ENCODE measurements at regions not wholly inside any gene's neighbourhood (a gene's known extent, or its start where the extent isn't known, plus 50 kb on each side); places are given as distances from the start of the nearest gene placed in this dataset.
"Not testable (repeated sequence)": the region's sequence is repeated elsewhere in the genome, so short reads cannot be mapped to it uniquely, and the experiment has no call there.

- H3K9ac ChIP-seq (ENCODE audit: low read depth, low read length): no peak overlapping the region
- 79% methylated on average over 6 of the region's 6 CpGs for WGBS
- H3K4me1 ChIP-seq (ENCODE audit: insufficient read depth, low read length): no peaks in the 10 kb centered on the region
- no peaks in the 10 kb centered on the region for H3K9me3 ChIP-seq (ENCODE audit: insufficient read depth, low read depth, low read length)
- H3K27ac ChIP-seq (ENCODE audit: low read depth, low read length): no peak overlapping the region
- H3K4me3 ChIP-seq (ENCODE audit: low read length): no peak overlapping the region
- H3K27me3 ChIP-seq (ENCODE audit: insufficient read depth, low read length): peaks cover 18% of the 10 kb centered on the region
- H3K36me3 ChIP-seq (ENCODE audit: insufficient read depth, low read length): no peaks in the 10 kb centered on the region
Observed at GRCh38 chr16:75805946-75806345, 79.7 kb upstream of the CPHXL start.

- Histone ChIP-seq H3K4me1 (ENCODE audit: insufficient read depth, low read length) (no peaks in the 10 kb centered on the region), H3K4me3 (ENCODE audit: low read length) (no peak overlapping the region), H3K9me3 (ENCODE audit: insufficient read depth, low read depth, low read length) (no peaks in the 10 kb centered on the region), H3K36me3 (ENCODE audit: insufficient read depth, low read length) (no peaks in the 10 kb centered on the region), H3K9ac (ENCODE audit: low read depth, low read length) (no peak overlapping the region), H3K27me3 (ENCODE audit: insufficient read depth, low read length) (peaks cover 20% of the 10 kb centered on the region), H3K27ac (ENCODE audit: low read depth, low read length) (no peak overlapping the region)
- 94% methylated on average over 9 of the region's 9 CpGs for WGBS
Observed at GRCh38 chr16:75806487-75806886, 80.2 kb upstream of the CPHXL start.

GRCh38 chr16:75810342-75810741 lies 84.1 kb upstream of the CPHXL start:
- 95% methylated on average over 3 of the region's 3 CpGs for WGBS
- H3K4me1 ChIP-seq (ENCODE audit: insufficient read depth, low read length): no peaks in the 10 kb centered on the region

GRCh38 chr16:75811020-75811634 lies 84.8 kb upstream of the CPHXL start:
- Histone ChIP-seq H3K4me1 (ENCODE audit: insufficient read depth, low read length) (no peaks in the 10 kb centered on the region), H3K36me3 (ENCODE audit: insufficient read depth, low read length) (no peaks in the 10 kb centered on the region), H3K27ac (ENCODE audit: low read depth, low read length) (no peak overlapping the region), H3K9ac (ENCODE audit: low read depth, low read length) (no peak overlapping the region), H3K4me3 (ENCODE audit: low read length) (no peak overlapping the region), H3K9me3 (ENCODE audit: insufficient read depth, low read depth, low read length) (no peaks in the 10 kb centered on the region), H3K27me3 (ENCODE audit: insufficient read depth, low read length) (peaks cover 11% of the 10 kb centered on the region)
- WGBS: 85% methylated on average over 9 of the region's 9 CpGs

More at GRCh38 chr16:75810342-75810741, 84.1 kb upstream of the CPHXL start:
- H3K9me3 ChIP-seq (ENCODE audit: insufficient read depth, low read depth, low read length): no peaks in the 10 kb centered on the region
- no peak overlapping the region for H3K27ac ChIP-seq (ENCODE audit: low read depth, low read length)
- no peaks in the 10 kb centered on the region for H3K36me3 ChIP-seq (ENCODE audit: insufficient read depth, low read length)
- no peak overlapping the region for H3K4me3 ChIP-seq (ENCODE audit: low read length)
- peaks cover 17% of the 10 kb centered on the region for H3K27me3 ChIP-seq (ENCODE audit: insufficient read depth, low read length)
- H3K9ac ChIP-seq (ENCODE audit: low read depth, low read length): no peak overlapping the region

GRCh38 chr16:75818491-75818890 lies 92.2 kb upstream of the CPHXL start:
- 0 out of 2 replicates have a peak, but pooled peaks cover 2% of the 10 kb centered on the region for H3K4me1 ChIP-seq (ENCODE audit: insufficient read depth, low read length)
- H3K4me3 ChIP-seq (ENCODE audit: low read length): no peak overlapping the region
- H3K9ac ChIP-seq (ENCODE audit: low read depth, low read length): no peak overlapping the region
- no peaks in the 10 kb centered on the region for H3K9me3 ChIP-seq (ENCODE audit: insufficient read depth, low read depth, low read length)
- 91% methylated on average over 2 of the region's 2 CpGs for WGBS
- no peaks in the 10 kb centered on the region for H3K36me3 ChIP-seq (ENCODE audit: insufficient read depth, low read length)
- no peak overlapping the region for H3K27ac ChIP-seq (ENCODE audit: low read depth, low read length)
- peaks cover 7% of the 10 kb centered on the region for H3K27me3 ChIP-seq (ENCODE audit: insufficient read depth, low read length)

GRCh38 chr16:75820672-75821071 lies 94.4 kb upstream of the CPHXL start:
- no peaks in the 10 kb centered on the region for H3K9me3 ChIP-seq (ENCODE audit: insufficient read depth, low read depth, low read length)
- no peaks in the 10 kb centered on the region for H3K36me3 ChIP-seq (ENCODE audit: insufficient read depth, low read length)
- WGBS: 87% methylated on average over 6 of the region's 6 CpGs
- H3K27me3 ChIP-seq (ENCODE audit: insufficient read depth, low read length): peaks cover 7% of the 10 kb centered on the region
- H3K4me1 ChIP-seq (ENCODE audit: insufficient read depth, low read length): 0 out of 2 replicates have a peak, but pooled peaks cover 2% of the 10 kb centered on the region
- H3K4me3 ChIP-seq (ENCODE audit: low read length): no peak overlapping the region
- H3K9ac ChIP-seq (ENCODE audit: low read depth, low read length): no peak overlapping the region
- H3K27ac ChIP-seq (ENCODE audit: low read depth, low read length): no peak overlapping the region

GRCh38 chr16:75821117-75821516 lies 94.8 kb upstream of the CPHXL start:
- Histone ChIP-seq H3K27me3 (ENCODE audit: insufficient read depth, low read length) (peaks cover 7% of the 10 kb centered on the region), H3K27ac (ENCODE audit: low read depth, low read length) (no peak overlapping the region), H3K4me1 (ENCODE audit: insufficient read depth, low read length) (0 out of 2 replicates have a peak, but pooled peaks cover 2% of the 10 kb centered on the region), H3K4me3 (ENCODE audit: low read length) (no peak overlapping the region), H3K9ac (ENCODE audit: low read depth, low read length) (no peak overlapping the region), H3K9me3 (ENCODE audit: insufficient read depth, low read depth, low read length) (no peaks in the 10 kb centered on the region), H3K36me3 (ENCODE audit: insufficient read depth, low read length) (no peaks in the 10 kb centered on the region)
- 84% methylated on average over 3 of the region's 3 CpGs for WGBS

GRCh38 chr16:75825750-75826149 lies 99.5 kb upstream of the CPHXL start:
- H3K27me3 ChIP-seq (ENCODE audit: insufficient read depth, low read length); H3K27ac ChIP-seq (ENCODE audit: low read depth, low read length); H3K36me3 ChIP-seq (ENCODE audit: insufficient read depth, low read length); H3K9ac ChIP-seq (ENCODE audit: low read depth, low read length); H3K4me3 ChIP-seq (ENCODE audit: low read length); H3K4me1 ChIP-seq (ENCODE audit: insufficient read depth, low read length); H3K9me3 ChIP-seq (ENCODE audit: insufficient read depth, low read depth, low read length): not testable (repeated sequence)
- WGBS: 96% methylated on average over 2 of the region's 6 CpGs

GRCh38 chr16:75827372-75828038 lies 101.2 kb upstream of the CPHXL start:
- not testable (repeated sequence) for H3K9ac ChIP-seq (ENCODE audit: low read depth, low read length); H3K9me3 ChIP-seq (ENCODE audit: insufficient read depth, low read depth, low read length); H3K36me3 ChIP-seq (ENCODE audit: insufficient read depth, low read length); H3K27ac ChIP-seq (ENCODE audit: low read depth, low read length); H3K4me1 ChIP-seq (ENCODE audit: insufficient read depth, low read length)
- Histone ChIP-seq H3K4me3 (ENCODE audit: low read length) (peak overlapping the region; percentile 50), H3K27me3 (ENCODE audit: insufficient read depth, low read length) (peaks cover 27% of the 10 kb centered on the region)
- 31% methylated on average over 10 of the region's 30 CpGs for WGBS

GRCh38 chr16:75833385-75833784 lies 107.1 kb upstream of the CPHXL start:
- H3K9me3 ChIP-seq (ENCODE audit: insufficient read depth, low read depth, low read length); H3K9ac ChIP-seq (ENCODE audit: low read depth, low read length); H3K4me1 ChIP-seq (ENCODE audit: insufficient read depth, low read length); H3K27ac ChIP-seq (ENCODE audit: low read depth, low read length); H3K4me3 ChIP-seq (ENCODE audit: low read length); H3K36me3 ChIP-seq (ENCODE audit: insufficient read depth, low read length): not testable (repeated sequence)
- 98% methylated on average over 2 of the region's 2 CpGs for WGBS
- peaks cover 86% of the 10 kb centered on the region for H3K27me3 ChIP-seq (ENCODE audit: insufficient read depth, low read length)

GRCh38 chr16:75836347-75837010 lies 110.2 kb upstream of the CPHXL start:
- Histone ChIP-seq H3K36me3 (ENCODE audit: insufficient read depth, low read length) (no peaks in the 10 kb centered on the region), H3K27ac (ENCODE audit: low read depth, low read length) (no peak overlapping the region), H3K4me3 (ENCODE audit: low read length) (no peak overlapping the region), H3K4me1 (ENCODE audit: insufficient read depth, low read length) (peaks cover 8% of the 10 kb centered on the region), H3K9ac (ENCODE audit: low read depth, low read length) (no peak overlapping the region), H3K9me3 (ENCODE audit: insufficient read depth, low read depth, low read length) (peaks cover 3% of the 10 kb centered on the region; the same call in 1 of the 2 replicates), H3K27me3 (ENCODE audit: insufficient read depth, low read length) (peaks cover 100% of the 10 kb centered on the region)
- 3% methylated on average over 2 of the region's 2 CpGs for WGBS

All from HUES64 (cell line).